Mesothelial cell of epicardium (in vitro differentiated cells): ENCODE measurements at regions not wholly inside any gene's neighbourhood (a gene's known extent, or its start where the extent isn't known, plus 50 kb on each side); places are given as distances from the start of the nearest gene placed in this dataset.
"Not testable (repeated sequence)": the region's sequence is repeated elsewhere in the genome, so short reads cannot be mapped to it uniquely, and the experiment has no call there.

ENCODE experiments used
- DNase-seq, 2 experiments: peaks; one replicate each; pipeline ENCODE4 v3.0.0; 2021; ENCODE audit warnings: low spot score in 2 of 2; ENCODE audit not compliant: unreplicated experiment in 2 of 2
- H3K27ac Mint-ChIP-seq: 2 replicates; pipeline ENCODE4 v1.8.0; 2021; ENCODE audit warnings: mixed read lengths
- H3K27me3 Mint-ChIP-seq: 2 replicates; pipeline ENCODE4 v1.8.0; 2021; ENCODE audit warnings: low read depth, mixed read lengths
- H3K36me3 Mint-ChIP-seq: 2 replicates; pipeline ENCODE4 v1.8.0; 2021; ENCODE audit warnings: mixed read lengths
- H3K4me1 Mint-ChIP-seq: 2 replicates; pipeline ENCODE4 v1.8.0; 2021; ENCODE audit warnings: mixed read lengths
- H3K4me3 Mint-ChIP-seq: 2 replicates; pipeline ENCODE4 v1.8.0; 2021; ENCODE audit warnings: mild to moderate bottlenecking, moderate library complexity, mixed read lengths
- H3K9me3 Mint-ChIP-seq: 2 replicates; pipeline ENCODE4 v1.8.0; 2021; ENCODE audit warnings: mixed read lengths
- CTCF ChIP-seq: fragments of 200-600 bp; sonication (generic); IDR thresholded peaks from one replicate; pipeline ENCODE4 v1.5.0; 2021; ENCODE audit warnings: antibody characterized with exemption; ENCODE audit not compliant: unreplicated experiment

GRCh38 chr11:135001581-135001980, 589.5 kb upstream of the B3GAT1 start:
- H3K9me3 Mint-ChIP-seq: peaks cover 17% of the 10 kb centered on the region
- no peak overlapping the region for H3K4me3 Mint-ChIP-seq
- no peak for DNase-seq
- peaks cover 78% of the 10 kb centered on the region for H3K4me1 Mint-ChIP-seq
- peaks cover 10% of the 10 kb centered on the region for H3K36me3 Mint-ChIP-seq
- peak overlapping the region; percentile 77 for H3K27ac Mint-ChIP-seq
- no peak for TF ChIP-seq CTCF
- H3K27me3 Mint-ChIP-seq: no peaks in the 10 kb centered on the region

GRCh38 chr11:135001065-135001464, 589.0 kb upstream of the B3GAT1 start:
- H3K36me3 Mint-ChIP-seq, H3K4me3 Mint-ChIP-seq, H3K27me3 Mint-ChIP-seq, DNase-seq: not testable (repeated sequence)
- peaks cover 74% of the 10 kb centered on the region for H3K4me1 Mint-ChIP-seq
- peaks cover 17% of the 10 kb centered on the region for H3K9me3 Mint-ChIP-seq
- H3K27ac Mint-ChIP-seq: peak overlapping the region; percentile 77

- Mint-ChIP-seq H3K27me3 (no peaks in the 10 kb centered on the region), H3K36me3 (peaks cover 6% of the 10 kb centered on the region), H3K4me1 (peaks cover 76% of the 10 kb centered on the region), H3K9me3 (peaks cover 13% of the 10 kb centered on the region), H3K27ac (peak overlapping the region; percentile 71), H3K4me3 (no peak overlapping the region)
- TF ChIP-seq CTCF: no peak
- no peak for DNase-seq
These were observed 587.5 kb upstream of the B3GAT1 start for GRCh38 chr11:134999590-134999989.

- DNase-seq: no peak
- H3K4me3 Mint-ChIP-seq: no peak overlapping the region
- no peaks in the 10 kb centered on the region for H3K36me3 Mint-ChIP-seq
- H3K4me1 Mint-ChIP-seq: peaks cover 85% of the 10 kb centered on the region
- TF ChIP-seq CTCF: no peak
- H3K9me3 Mint-ChIP-seq: peaks cover 9% of the 10 kb centered on the region
- no peaks in the 10 kb centered on the region for H3K27me3 Mint-ChIP-seq
- H3K27ac Mint-ChIP-seq: peak overlapping the region; percentile 58
These were observed 585.7 kb upstream of the B3GAT1 start for GRCh38 chr11:134997652-134998320.

- H3K27me3 Mint-ChIP-seq: no peaks in the 10 kb centered on the region
- TF ChIP-seq CTCF: no peak
- H3K4me3 Mint-ChIP-seq: no peak overlapping the region
- no peak for DNase-seq
- H3K9me3 Mint-ChIP-seq: peaks cover 3% of the 10 kb centered on the region
- H3K27ac Mint-ChIP-seq: peak overlapping the region; percentile 87
- H3K36me3 Mint-ChIP-seq: no peaks in the 10 kb centered on the region
- peaks cover 71% of the 10 kb centered on the region for H3K4me1 Mint-ChIP-seq
These were observed 583.7 kb upstream of the B3GAT1 start for GRCh38 chr11:134995741-134996140.

GRCh38 chr11:134994431-134994830, 582.4 kb upstream of the B3GAT1 start:
- TF ChIP-seq CTCF: no peak
- no peak for DNase-seq
- no peaks in the 10 kb centered on the region for H3K9me3 Mint-ChIP-seq
- no peak overlapping the region for H3K4me3 Mint-ChIP-seq
- H3K27ac Mint-ChIP-seq: peak overlapping the region; percentile 87
- H3K4me1 Mint-ChIP-seq: peaks cover 58% of the 10 kb centered on the region
- H3K36me3 Mint-ChIP-seq: no peaks in the 10 kb centered on the region
- H3K27me3 Mint-ChIP-seq: no peaks in the 10 kb centered on the region
